T-helper 9 cell (primary cell): ENCODE measurements at regions not wholly inside any gene's neighbourhood (a gene's known extent, or its start where the extent isn't known, plus 50 kb on each side); places are given as distances from the start of the nearest gene placed in this dataset.

Experiments used
- DNase-seq: peaks from one replicate; pipeline ENCODE4 v3.0.0-alpha.2; 2020

GRCh38 chr2:173830170-173830569, 135.0 kb downstream of the SP3 start:
- DNase-seq: no peak

DNA sequence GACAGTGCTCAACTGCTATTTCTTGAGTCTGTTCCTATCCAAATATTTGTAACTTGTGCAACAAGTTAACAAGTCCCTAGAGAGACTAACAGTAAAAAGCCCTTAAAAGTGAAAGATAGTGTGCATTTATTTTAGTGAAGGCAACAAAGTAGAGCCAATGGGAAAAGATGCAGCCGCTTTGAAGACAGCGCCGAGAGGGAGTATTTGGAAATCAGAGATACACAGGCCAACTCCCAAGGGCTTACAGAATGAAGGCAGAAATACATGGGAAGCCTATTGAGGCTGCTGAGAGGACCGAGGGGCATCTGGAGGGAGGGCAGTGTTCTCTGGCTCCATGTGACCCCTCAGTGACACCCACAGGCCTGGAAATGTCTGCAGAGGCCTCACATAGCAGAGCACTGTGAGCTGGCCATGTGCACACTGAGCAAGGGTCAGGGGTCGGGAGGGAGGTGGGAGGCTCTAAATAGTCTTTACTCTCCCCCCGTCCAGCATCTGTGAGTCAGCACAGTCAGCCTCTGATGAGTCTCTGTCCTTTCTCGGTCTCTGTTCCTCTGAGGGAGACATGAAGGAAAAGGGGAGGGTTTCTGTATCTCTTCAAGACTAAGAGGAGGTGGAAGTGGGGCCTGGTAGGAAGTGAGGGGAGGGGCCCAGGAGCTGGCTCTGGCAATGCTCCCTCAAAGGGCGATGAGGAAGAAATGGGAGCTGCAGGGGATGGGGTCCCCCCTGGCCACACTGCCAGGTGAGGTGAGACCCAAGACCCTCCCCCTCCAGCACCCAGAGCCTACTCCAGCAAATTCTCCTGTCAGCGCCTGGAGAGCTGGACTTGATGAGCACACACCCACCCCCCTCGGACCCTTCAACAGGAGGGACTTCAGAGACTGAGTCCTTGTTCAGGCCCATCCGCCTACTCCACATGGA, 133.6 kb downstream of the SP3 start:
- no peak for DNase-seq

GRCh38 chr2:173834141-173834540, 131.0 kb downstream of the SP3 start:
- no peak for DNase-seq

DNA sequence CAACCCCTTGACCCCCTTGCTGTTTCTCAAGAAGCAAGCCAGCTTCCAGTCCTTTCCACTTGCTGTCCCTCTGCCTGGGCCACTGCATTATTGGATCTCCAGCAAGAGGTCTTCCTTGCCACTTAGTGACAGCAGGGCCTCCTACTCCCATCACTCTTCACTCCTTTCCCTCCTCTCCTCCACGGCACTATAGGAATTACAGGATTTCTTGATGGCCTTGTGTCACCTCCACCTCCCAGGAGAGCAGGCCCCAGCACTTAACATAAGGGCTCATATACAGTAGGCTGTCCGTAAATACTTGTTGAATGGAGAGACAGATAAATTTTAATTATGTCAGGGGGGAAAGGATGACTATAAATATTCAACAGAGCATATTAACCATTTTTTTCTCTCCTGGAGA, 129.4 kb downstream of the SP3 start:
- no peak for DNase-seq

- DNase-seq: no peak
These were observed 124.1 kb downstream of the SP3 start for GRCh38 chr2:173841110-173841509.

DNA sequence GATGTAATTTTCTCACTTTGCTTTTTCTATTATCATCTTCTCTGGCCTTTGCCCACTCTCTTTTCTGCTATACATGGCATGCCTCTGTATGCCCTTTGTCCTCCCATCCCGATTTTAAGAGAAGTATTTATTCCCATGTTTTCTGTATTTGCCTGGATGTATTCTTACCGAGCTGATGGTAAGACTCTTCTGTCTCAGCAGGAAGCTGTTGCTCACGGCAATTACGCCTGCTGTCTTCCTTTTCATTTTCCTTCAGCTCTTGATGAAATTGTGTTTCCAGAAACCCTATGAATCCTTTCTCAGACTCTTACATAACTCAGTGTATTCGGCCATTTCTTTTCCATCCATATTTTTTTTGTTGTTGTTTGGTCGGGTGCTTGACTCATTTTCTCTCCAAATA, 121.6 kb downstream of the SP3 start:
- DNase-seq: no peak

- DNase-seq: no peak
These were observed 114.0 kb downstream of the SP3 start for GRCh38 chr2:173851141-173851641.

- DNase-seq: no peak
These were observed 111.0 kb downstream of the SP3 start for GRCh38 chr2:173854141-173854540.

- DNase-seq: no peak
These were observed 110.3 kb downstream of the SP3 start for GRCh38 chr2:173854840-173855239.

- DNase-seq: no peak
These were observed 109.5 kb downstream of the SP3 start for GRCh38 chr2:173855661-173856060.
